GM12864 (cell line): ENCODE measurements at regions not wholly inside any gene's neighbourhood (a gene's known extent, or its start where the extent isn't known, plus 50 kb on each side); places are given as distances from the start of the nearest gene placed in this dataset.

ENCODE experiments used
- DNase-seq: peaks from one replicate; pipeline ENCODE4 v3.0.0-alpha.2; 2011; ENCODE audit warnings: low read depth
- H3K4me3 ChIP-seq: 2 replicates; pipeline ENCODE4 v1.5.1; 2011; ENCODE audit warnings: mild to moderate bottlenecking, low read depth, low read length, control low read depth
- TF ChIP-seq, protein P1 (sequence below): IDR thresholded peaks from 2 replicates; pipeline ENCODE4 v1.5.1; 2011; ENCODE audit warnings: low read depth, mild to moderate bottlenecking, moderate library complexity, low read length, control low read depth, inconsistent platforms; ENCODE audit errors: missing control alignments

DNA sequence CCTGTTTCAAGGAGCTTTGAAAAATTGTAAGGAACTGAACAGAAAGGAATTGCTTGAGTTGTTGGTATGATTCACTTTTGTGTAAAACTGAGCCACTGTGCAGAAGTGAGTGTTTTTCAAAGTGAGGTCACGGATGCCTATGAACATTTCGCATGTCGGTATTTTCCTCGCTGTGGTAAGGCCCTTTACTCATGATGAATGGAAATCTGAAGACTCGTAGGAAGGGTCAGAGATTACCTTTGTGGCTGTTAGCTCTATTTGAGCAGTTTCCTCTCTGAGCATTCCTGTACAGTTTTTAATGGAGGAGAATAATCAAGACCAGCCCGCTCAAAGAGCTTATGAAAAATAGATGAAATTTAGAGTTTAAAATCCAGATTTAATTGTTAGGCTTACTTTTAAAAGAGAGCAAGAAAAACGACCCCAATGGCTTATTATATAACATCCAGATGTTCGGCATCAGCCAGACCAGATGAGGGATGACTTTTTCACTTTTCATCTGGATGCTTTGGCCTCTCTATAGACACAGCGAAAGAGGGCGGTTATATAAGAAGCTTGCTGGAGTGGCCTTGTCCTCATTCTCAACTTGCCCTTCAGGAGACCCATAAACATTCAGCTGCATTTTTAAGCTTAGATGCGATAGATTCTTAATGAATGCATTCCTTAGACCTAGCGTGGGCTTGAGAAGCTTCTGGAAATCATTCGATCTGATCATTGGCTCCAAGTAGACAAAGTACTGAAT lies 99.5 kb downstream of the CD83 start:
- TF ChIP-seq, protein P1, sequence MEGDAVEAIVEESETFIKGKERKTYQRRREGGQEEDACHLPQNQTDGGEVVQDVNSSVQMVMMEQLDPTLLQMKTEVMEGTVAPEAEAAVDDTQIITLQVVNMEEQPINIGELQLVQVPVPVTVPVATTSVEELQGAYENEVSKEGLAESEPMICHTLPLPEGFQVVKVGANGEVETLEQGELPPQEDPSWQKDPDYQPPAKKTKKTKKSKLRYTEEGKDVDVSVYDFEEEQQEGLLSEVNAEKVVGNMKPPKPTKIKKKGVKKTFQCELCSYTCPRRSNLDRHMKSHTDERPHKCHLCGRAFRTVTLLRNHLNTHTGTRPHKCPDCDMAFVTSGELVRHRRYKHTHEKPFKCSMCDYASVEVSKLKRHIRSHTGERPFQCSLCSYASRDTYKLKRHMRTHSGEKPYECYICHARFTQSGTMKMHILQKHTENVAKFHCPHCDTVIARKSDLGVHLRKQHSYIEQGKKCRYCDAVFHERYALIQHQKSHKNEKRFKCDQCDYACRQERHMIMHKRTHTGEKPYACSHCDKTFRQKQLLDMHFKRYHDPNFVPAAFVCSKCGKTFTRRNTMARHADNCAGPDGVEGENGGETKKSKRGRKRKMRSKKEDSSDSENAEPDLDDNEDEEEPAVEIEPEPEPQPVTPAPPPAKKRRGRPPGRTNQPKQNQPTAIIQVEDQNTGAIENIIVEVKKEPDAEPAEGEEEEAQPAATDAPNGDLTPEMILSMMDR = no peak
- no peak for DNase-seq

DNA sequence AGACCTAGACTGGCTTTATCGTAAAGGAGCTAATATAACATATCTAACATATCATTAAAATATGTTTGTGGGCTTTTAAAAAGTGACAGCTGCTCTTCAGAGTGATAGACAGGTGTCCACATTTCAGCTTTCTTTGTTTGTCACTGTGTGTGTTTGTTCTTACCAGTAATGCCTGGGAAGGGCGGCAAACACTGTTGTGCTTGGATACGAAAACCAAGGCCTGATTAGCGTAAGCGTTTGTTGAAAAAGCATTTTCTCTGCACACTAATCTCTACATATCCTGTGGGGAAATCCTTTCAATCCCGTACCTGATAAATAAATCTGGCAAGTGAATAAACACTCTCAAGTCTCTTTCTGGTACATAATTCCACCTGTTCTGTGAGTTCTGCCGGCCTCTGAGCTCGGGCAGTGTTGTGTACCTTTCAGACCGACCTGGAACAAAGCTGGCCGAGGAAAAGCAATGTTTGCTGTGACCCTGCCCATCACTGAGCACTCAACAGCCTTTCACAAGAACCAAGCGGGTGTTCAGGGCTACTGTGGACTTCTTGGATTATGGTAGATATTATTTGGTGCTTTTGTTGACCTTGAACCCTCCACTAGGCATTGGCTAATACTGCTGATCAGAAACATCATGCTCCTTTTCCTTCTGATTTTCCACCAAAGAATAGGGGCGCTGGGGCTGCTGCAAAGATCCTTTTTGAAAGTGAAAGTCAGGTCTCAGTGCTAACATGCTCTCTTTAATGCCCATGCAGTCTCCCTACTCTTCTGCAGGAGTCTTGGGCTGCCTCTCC lies 100.4 kb downstream of the CD83 start:
- TF ChIP-seq, protein P1 = no peak
- no peak for DNase-seq
- no peak overlapping the region for H3K4me3 ChIP-seq

More for the DNA sequence above, 99.5 kb downstream of the CD83 start:
- no peak overlapping the region for H3K4me3 ChIP-seq

DNA sequence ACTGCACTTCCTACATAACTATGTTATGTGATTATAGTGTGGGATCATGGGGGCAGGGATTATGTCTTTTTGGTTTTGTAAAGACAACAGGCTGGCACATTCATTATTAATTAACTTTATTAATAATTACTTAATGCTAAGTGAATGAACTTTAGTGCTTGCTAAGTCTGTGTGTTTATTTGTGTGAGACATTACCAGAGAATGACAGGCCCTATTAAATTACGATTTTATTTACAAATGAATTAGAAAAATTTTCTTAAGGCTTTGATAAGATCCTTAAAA lies 100.9 kb downstream of the CD83 start:
- no peak for DNase-seq
- H3K4me3 ChIP-seq = no peak overlapping the region
- TF ChIP-seq, protein P1 = no peak

DNA sequence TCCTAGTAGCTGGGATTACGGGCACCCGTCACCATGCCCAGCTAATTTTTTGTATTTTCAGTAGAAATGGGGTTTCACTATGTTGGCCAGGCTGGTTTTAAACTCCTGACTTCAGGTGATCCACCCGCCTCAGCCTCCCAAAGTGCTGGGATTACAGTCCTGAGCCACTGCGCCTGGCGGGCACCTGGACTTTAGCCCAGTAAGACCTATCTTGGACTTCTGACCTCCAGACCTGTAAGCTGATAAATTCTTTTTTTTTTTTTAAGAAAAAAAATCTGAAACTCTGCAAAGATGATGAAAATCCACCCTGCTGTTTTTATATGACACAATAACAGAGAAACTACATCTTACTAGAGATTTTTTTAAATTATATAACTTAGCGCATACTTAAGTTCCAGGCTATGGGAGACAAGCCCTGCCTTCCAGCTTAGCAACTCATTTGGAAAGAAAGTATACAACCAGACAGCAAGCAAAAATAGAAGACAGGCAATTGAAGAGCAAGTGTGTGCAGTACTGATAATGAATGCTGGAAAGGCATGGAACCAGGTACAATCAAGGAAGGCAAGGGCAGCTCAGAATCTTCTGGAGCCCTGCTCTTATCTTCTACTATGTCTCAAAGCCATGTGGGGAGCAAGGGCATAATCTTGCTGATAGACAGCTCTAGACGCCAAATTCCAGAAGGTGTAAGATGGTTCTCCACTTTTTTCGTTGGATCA lies 104.2 kb downstream of the CD83 start:
- H3K4me3 ChIP-seq = no peak overlapping the region
- TF ChIP-seq, protein P1 = no peak
- no peak for DNase-seq

DNA sequence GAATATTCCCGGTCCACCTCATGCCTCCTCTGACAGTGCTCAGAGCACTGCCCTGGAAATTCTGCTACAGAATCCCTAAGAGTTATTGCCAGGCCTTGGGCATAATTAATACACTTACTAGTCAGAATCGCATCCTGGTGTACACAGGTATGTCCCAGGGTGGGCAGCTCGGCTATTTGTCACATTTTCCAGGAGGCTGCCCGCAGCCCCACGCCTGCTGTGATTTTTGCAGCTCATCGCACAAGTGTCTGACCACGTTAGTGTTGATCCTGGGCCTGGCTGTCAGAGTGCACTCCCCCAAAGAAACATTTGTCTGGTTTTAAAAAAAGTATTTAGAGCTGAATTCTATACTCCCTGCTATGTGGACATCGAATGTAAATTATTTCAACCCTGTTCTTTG lies 105.4 kb downstream of the CD83 start:
- no peak overlapping the region for H3K4me3 ChIP-seq
- TF ChIP-seq, protein P1 = no peak
- DNase-seq = no peak

DNA sequence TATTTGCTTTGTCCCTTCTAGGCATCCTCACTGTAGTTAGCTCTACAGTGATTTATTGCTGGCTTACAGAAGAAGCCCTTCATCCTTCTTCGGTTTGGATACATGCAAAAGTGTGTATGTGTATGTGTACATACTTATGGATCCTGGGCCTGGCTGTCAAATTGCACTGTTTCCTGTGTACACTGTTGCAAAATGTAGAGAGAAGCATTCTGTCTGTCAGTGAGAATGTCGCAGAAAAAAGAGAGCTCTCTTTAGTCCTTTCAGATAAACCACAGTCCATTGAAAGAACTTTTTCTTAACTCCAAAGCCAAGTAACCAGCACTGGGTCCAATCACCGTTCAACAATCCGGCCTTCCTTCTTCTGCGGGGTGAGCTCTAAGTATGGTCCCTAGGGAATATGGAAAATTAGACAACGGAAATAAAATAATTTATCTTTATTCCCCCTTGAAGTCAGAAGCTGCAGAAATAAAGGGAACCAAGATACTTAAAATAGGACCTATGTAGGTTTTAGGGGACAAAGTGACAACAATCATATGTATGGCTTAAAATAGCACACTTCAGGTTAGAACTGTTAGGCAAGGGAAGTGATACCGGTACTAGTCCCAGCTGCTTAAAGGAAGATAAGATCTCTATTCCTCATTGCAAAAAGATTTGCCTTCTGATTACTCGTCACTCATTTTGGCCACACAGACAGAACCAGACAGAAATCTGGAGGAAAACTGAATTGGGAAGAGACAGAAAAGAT lies 107.0 kb downstream of the CD83 start:
- H3K4me3 ChIP-seq = no peak overlapping the region
- DNase-seq = no peak
- TF ChIP-seq, protein P1 = no peak
